ENCODE measurements at regions not wholly inside any gene's neighbourhood (a gene's known extent, or its start where the extent isn't known, plus 50 kb on each side); places are given as distances from the start of the nearest gene placed in this dataset.

DNA sequence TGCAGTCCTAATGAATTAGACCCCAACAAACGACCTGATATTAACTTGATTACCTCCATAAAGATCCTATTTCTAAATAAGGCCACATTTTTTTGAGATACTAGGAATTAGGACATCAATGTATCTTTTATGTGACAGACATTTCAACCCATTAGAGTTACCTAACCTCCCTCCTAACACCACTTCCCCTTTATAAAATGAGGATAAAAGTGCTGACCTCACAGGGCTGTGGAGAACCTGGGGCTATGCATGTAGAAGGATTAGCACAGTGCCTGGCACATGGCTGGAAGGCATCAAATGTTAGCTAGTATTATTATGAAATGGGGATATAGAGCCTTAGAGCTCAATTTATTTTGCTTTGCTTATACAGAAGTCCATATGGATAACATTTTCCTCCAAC lies 53.5 kb upstream of the LRRN1 start:
- H3K27ac ChIP-seq = no peak overlapping the region
- no peaks in the 10 kb centered on the region for H3K9me3 ChIP-seq
- no peaks in the 10 kb centered on the region for H3K27me3 ChIP-seq
- no peaks in the 10 kb centered on the region for H3K36me3 ChIP-seq
- no peak for DNase-seq (ENCODE audit: low spot score in 2 of 2)
- no peaks in the 10 kb centered on the region for H3K4me1 ChIP-seq
- TF ChIP-seq POLR2AphosphoS5 (IDR thresholded peaks at IDR 0.05) (no peak), POLR2A (IDR thresholded peaks at IDR 0.05) (no peak), EP300 (IDR thresholded peaks at IDR 0.05) (no peak)
- TF ChIP-seq, protein P1, sequence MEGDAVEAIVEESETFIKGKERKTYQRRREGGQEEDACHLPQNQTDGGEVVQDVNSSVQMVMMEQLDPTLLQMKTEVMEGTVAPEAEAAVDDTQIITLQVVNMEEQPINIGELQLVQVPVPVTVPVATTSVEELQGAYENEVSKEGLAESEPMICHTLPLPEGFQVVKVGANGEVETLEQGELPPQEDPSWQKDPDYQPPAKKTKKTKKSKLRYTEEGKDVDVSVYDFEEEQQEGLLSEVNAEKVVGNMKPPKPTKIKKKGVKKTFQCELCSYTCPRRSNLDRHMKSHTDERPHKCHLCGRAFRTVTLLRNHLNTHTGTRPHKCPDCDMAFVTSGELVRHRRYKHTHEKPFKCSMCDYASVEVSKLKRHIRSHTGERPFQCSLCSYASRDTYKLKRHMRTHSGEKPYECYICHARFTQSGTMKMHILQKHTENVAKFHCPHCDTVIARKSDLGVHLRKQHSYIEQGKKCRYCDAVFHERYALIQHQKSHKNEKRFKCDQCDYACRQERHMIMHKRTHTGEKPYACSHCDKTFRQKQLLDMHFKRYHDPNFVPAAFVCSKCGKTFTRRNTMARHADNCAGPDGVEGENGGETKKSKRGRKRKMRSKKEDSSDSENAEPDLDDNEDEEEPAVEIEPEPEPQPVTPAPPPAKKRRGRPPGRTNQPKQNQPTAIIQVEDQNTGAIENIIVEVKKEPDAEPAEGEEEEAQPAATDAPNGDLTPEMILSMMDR (IDR thresholded peaks at IDR 0.05) = no peak
- WGBS = 70% methylated on average over 1 of the region's 1 CpG
- no peak overlapping the region for H3K4me3 ChIP-seq

DNA sequence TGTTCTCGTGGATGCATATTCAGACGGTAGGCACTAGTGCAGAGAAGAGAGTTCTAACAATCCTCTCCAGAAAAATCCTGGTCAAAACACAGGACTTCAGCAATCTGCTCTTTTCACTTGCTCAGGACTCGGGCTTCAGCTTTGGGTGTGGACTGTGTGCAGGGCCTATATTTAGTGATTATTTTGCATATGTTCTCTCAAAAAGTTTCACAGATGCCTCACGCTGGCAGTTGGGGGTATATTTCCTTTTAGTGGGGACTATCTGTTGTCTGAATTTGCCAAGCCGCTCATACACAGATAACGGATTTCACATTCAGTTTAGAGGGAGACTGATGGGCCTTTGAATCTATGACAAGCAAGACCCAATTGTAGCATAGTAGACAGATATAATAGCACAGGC lies 54.4 kb upstream of the LRRN1 start:
- H3K27me3 ChIP-seq = no peaks in the 10 kb centered on the region
- no peaks in the 10 kb centered on the region for H3K4me1 ChIP-seq
- H3K27ac ChIP-seq = no peak overlapping the region
- H3K36me3 ChIP-seq = no peaks in the 10 kb centered on the region
- H3K4me3 ChIP-seq = no peak overlapping the region
- H3K9me3 ChIP-seq = no peaks in the 10 kb centered on the region
- TF ChIP-seq EP300 (IDR thresholded peaks at IDR 0.05) (no peak), POLR2AphosphoS5 (IDR thresholded peaks at IDR 0.05) (no peak), POLR2A (IDR thresholded peaks at IDR 0.05) (no peak)
- TF ChIP-seq, protein P1 (IDR thresholded peaks at IDR 0.05) = no peak
- no peak for DNase-seq (ENCODE audit: low spot score in 2 of 2)
- 85% methylated on average over 6 of the region's 6 CpGs for WGBS

DNA sequence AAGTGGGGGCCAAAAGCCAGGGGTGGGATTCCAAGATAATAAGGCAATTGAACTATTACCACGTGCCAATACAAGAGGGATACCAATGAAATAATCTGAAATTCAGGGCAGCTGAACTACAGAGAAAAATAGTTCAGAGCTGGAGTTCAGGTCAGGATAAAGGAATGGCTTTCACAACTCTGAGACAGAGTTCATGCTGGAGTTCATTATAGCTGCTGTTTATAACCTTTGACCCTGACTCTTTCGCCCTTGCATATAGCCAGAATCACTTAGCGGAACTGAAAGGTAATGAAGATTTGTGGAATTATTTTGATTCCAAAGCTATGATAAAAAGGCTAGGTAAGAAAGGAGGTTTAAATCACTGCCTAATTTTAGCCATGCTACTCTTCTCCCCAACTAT lies 55.5 kb upstream of the LRRN1 start:
- TF ChIP-seq POLR2A (IDR thresholded peaks at IDR 0.05) = no peak
- no peak for TF ChIP-seq POLR2AphosphoS5 (IDR thresholded peaks at IDR 0.05)
- no peak for TF ChIP-seq EP300 (IDR thresholded peaks at IDR 0.05)
- TF ChIP-seq, protein P1 (IDR thresholded peaks at IDR 0.05) = no peak
- H3K27ac ChIP-seq = no peak overlapping the region
- H3K9me3 ChIP-seq = no peaks in the 10 kb centered on the region
- no peaks in the 10 kb centered on the region for H3K4me1 ChIP-seq
- H3K36me3 ChIP-seq = no peaks in the 10 kb centered on the region
- no peak overlapping the region for H3K4me3 ChIP-seq
- no peak for DNase-seq (ENCODE audit: low spot score in 2 of 2)
- no peaks in the 10 kb centered on the region for H3K27me3 ChIP-seq
- WGBS = 91% methylated on average over 3 of the region's 3 CpGs

DNA sequence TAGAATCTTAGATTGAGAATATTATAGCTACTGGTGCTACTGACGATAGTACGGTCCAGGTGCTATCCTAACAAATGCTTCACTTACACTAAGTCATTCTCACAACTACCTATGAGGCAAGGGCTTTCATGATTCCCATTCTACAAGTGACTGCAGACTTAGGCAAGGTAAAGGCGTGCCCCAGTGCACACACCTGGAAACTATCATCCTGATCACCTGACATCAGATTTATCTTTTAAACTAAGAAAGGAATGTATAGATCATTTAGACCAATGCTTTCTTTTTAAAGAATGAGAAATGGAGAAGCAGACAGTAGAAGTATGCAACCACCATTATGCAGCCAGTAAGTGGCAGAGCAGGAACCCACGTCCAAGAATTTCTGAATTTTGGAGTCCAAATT lies 59.2 kb upstream of the LRRN1 start:
- H3K27ac ChIP-seq = no peak overlapping the region
- H3K36me3 ChIP-seq = no peaks in the 10 kb centered on the region
- no peaks in the 10 kb centered on the region for H3K27me3 ChIP-seq
- WGBS = 66% methylated on average over 4 of the region's 4 CpGs
- no peaks in the 10 kb centered on the region for H3K9me3 ChIP-seq
- TF ChIP-seq EP300 (IDR thresholded peaks at IDR 0.05) (no peak), POLR2A (IDR thresholded peaks at IDR 0.05) (no peak)
- TF ChIP-seq, protein P1 (IDR thresholded peaks at IDR 0.05) = no peak
- no peaks in the 10 kb centered on the region for H3K4me1 ChIP-seq
- no peak overlapping the region for H3K4me3 ChIP-seq
- DNase-seq (ENCODE audit: low spot score in 2 of 2) = no peak

DNA sequence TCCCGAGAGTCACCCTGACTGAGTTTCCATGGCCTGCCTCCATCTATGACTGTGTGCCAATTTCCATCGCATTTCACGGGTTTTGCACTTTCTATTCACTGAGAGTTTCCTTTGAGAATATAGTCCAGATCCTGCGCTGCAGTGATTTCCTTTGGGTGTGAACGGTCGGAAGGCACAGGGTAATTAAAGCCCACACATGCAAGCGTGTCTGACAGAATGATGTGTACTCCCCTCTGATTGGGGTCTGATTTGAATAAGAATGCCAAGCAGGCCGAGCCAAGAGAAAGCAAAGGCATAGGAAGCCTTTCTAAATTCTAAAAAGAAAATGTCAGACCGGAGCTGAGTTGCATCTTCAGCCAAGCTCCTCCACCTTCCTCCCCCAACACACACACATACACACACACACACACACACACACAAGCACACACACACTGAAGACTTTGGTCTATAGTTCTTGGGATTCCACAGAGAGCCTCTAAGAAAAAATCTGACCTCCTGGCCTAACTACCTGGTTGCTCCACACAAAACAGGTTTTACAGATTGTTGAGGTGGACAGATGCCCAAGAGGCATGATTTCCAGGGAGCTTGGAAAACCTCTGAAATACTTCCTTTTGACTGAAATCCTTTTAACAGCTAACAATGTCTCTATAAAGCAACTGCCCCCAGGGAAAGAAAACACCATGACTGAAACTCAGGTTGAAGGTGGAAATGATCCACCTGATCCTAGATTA lies 59.7 kb upstream of the LRRN1 start:
- DNase-seq (ENCODE audit: low spot score in 2 of 2) = no peak
- Histone ChIP-seq H3K4me1 (no peaks in the 10 kb centered on the region), H3K36me3 (no peaks in the 10 kb centered on the region), H3K4me3 (no peak overlapping the region), H3K9me3 (no peaks in the 10 kb centered on the region), H3K27me3 (no peaks in the 10 kb centered on the region), H3K27ac (no peak overlapping the region)
- TF ChIP-seq POLR2A (IDR thresholded peaks at IDR 0.05) = no peak
- TF ChIP-seq EP300 (IDR thresholded peaks at IDR 0.05) = no peak
- TF ChIP-seq POLR2AphosphoS5 (IDR thresholded peaks at IDR 0.05) = no peak
- TF ChIP-seq, protein P1 (IDR thresholded peaks at IDR 0.05) = no peak
- WGBS = 78% methylated on average over 8 of the region's 9 CpGs
